Amygdala (tissue), 56 donors: ENCODE measurements at regions not wholly inside any gene's neighbourhood (a gene's known extent, or its start where the extent isn't known, plus 50 kb on each side); places are given as distances from the start of the nearest gene placed in this dataset.

Experiments used
- DNase-seq, 56 donors: peaks; one replicate each; lab custom pipeline; 2025; lab: John Stamatoyannopoulos, UW

DNA sequence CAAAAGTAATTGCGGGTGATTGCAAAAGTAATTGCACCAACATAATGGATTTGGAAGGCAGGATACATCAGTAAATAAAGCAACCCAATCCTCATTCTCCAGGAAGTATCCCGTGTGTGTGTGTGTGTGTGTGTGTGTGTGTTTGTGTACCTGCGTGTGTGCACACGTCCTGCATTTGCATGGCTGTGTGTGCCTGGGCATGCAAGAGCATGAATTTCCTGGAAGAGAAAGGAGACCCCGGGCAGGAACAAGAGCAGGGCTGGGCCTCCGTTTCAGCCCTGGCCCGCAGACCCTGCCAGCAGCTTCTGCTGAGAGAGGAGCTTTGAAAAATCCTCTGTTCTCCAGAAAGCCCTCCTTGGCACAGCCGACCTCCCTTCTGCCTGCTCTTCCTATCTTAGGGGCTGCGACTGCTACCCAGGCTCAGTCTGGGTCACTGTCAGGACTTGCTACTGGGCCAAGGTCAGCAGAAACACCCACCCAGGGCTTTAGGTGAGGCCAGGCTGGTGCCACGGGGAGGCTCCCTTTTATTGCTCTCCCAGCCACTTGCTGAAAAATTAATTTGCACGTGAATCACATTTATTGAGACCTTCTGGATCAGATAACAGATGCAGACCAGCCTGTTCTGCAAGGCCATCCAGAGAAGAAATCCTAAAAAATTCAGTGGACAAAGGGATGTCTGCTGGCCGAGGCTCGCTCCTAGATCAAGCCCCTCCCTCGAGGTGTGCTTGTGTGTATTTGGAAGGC lies 258.3 kb downstream of the ZNF536 start:
- no peak for DNase-seq

DNA sequence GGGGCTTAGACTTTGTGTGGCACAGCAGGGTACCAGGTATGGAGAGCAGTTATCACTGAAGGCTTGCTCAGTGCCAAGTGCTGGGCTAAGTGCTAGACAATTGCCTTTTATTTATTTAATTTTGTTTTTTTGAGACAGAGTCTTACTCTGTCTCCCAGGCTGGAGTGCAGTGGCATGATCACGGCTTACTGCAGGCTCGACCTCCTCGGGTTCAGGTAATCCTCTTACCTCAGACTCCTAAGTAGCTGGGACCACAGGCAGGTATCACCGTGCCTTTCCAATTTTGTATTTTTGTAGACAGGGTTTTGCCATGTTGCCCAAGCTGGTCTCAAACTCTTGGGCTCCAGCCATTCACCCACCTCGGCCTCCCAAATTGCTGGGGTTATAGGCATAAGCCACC lies 256.9 kb downstream of the ZNF536 start:
- DNase-seq = no peak

GRCh38 chr19:30626626-30626966 lies 254.4 kb downstream of the ZNF536 start:
- DNase-seq = no peak

DNA sequence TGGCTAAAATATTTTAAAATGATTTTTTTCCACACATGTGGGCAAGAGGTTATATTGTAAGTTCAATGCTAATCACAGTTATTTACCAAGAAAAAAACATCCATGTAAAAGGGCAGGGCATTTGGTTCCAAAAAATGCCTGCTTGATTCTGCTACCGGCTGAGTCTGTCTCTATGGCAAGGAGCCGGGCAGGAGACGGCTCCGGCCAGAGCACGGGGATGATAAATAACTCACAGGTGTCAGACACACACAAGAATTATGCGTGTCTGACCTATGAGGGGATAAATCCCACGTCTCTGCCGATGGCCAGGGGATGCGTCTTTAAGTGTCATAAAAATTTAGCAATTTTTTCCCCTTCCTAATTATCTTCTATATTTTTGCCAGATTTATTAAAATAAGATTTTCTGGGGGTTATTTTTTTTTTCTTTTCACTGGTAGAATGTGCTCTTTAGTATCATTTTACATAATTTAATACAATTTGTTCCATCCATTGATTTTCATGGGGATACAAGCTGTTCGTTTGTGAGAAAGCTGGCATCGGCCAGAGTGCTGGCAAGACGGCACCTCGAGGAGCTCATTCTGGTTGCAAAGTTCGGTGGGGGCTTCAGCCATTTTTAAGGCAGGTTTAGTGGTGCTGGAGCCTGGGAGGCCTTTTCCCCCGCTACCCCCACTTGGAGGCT lies 253.9 kb downstream of the ZNF536 start:
- no peak for DNase-seq

- no peak for DNase-seq
These were observed 250.1 kb downstream of the ZNF536 start for GRCh38 chr19:30622276-30622675.

GRCh38 chr19:30621326-30621920 lies 249.2 kb downstream of the ZNF536 start:
- no peak for DNase-seq

DNA sequence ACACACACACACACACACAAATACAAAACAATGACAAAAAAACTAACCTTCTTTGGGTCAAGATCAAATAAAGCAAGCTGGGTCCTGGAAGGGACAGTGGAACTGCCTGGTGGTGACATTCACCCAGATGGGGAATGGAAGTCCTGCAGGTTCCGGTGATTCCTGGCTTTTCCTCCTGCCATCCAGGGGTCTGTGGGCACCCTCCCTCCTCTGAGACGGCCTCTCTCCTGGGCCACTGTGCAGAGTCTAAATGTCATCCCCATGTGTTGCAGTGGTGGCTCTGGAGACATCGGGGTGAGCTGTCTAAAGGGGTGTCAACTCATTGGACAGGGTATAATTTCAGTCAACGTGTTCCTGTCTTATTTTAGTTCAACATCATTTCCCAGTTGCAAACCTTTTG lies 248.2 kb downstream of the ZNF536 start:
- DNase-seq = no peak

GRCh38 chr19:30609656-30610270 lies 237.6 kb downstream of the ZNF536 start:
- no peak for DNase-seq

DNA sequence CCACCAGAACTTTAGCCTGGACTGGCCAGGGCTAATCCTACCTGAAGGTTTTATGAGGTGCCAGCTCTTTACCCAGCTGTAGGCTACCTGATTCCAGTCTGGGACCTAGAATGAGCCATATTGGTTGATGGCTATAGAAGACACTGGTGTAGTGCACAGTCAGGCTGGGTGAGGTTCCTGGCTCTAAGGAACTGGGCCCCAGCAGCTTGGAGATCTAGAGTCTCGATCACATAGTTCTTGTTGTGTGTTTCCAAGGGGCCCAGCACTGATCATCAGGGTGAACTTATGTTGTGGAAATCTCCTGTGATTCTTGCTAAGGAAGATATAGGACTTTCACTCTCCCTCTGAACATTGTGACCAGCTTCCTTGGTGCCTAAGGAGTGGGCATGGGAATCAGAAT lies 236.3 kb downstream of the ZNF536 start:
- DNase-seq = no peak
